ENCODE measurements at regions not wholly inside any gene's neighbourhood (a gene's known extent, or its start where the extent isn't known, plus 50 kb on each side); places are given as distances from the start of the nearest gene placed in this dataset.

- TF ChIP-seq EZH2phosphoT487 (conservative IDR thresholded peaks at IDR 0.05; ENCODE audit: low read length), result no peak
- TF ChIP-seq CTCF (IDR thresholded peaks at IDR 0.05; ENCODE audit: insufficient read depth, low read length, poor library complexity, severe bottlenecking), result no peak
Observed at GRCh38 chr1:60745484-60745883, 336.9 kb upstream of the NFIA start.

Measured in SU-DHL-6 (cell line).